ENCODE measurements at regions not wholly inside any gene's neighbourhood (a gene's known extent, or its start where the extent isn't known, plus 50 kb on each side); places are given as distances from the start of the nearest gene placed in this dataset.
"Not testable (repeated sequence)": the region's sequence is repeated elsewhere in the genome, so short reads cannot be mapped to it uniquely, and the experiment has no call there.

DNA sequence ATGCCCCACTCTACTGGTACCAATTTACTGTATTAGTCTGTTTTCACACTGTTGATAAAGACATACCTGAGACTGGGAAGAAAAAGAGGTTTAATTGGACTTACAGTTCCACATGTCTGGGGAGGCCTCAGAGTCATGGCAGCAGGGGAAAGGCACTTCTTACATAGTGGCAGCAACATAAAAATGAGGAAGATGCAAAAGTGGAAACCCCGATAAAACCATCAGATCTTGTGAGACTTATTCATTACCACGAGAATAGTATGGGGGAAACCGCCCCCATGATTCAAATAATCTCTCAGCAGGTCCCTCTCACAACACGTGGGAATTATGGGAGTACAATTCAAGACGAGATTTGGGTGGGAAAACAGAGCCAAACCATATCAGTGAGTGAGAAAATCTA, 251.2 kb downstream of the SATB1 start:
- ATAC-seq (replicated peaks in 1 of 4); H3K4me1 ChIP-seq (ENCODE audit: control insufficient read depth in 1 of 2, extremely low read depth in 1 of 2, insufficient read depth in 2 of 2, low read length in 2 of 2); H3K27me3 ChIP-seq (replicated peaks in 1 of 2; ENCODE audit: control insufficient read depth in 2 of 2, extremely low read depth in 1 of 2, insufficient read depth in 2 of 2, low read length in 1 of 2); DNase-seq; H3K36me3 Mint-ChIP-seq; H3K4me3 ChIP-seq (ENCODE audit: control insufficient read depth in 1 of 2, extremely low read depth in 1 of 2, low read length in 1 of 2); H3K9me3 Mint-ChIP-seq; H3K27ac Mint-ChIP-seq; H3K27ac ChIP-seq (ENCODE audit: low read length); POLR2A ChIA-PET; H3K4me1 Mint-ChIP-seq; H3K4me3 Mint-ChIP-seq; H3K27me3 Mint-ChIP-seq; H3K9me3 ChIP-seq; H3K36me3 ChIP-seq (ENCODE audit: control insufficient read depth in 2 of 2, extremely low read depth in 1 of 2, insufficient read depth in 1 of 2, low read length in 1 of 2): not testable (repeated sequence)
- no CpG with 5 or more reads among the region's 5 CpGs for WGBS (ENCODE audit: insufficient coverage)
- CTCF ChIA-PET, result interaction anchor here in 1 of 2 donors (0.6 kb wide), 1 partner anchor 154 kb away, joined by 3 read pairs; no protein-coding TSS in a partner anchor

DNA sequence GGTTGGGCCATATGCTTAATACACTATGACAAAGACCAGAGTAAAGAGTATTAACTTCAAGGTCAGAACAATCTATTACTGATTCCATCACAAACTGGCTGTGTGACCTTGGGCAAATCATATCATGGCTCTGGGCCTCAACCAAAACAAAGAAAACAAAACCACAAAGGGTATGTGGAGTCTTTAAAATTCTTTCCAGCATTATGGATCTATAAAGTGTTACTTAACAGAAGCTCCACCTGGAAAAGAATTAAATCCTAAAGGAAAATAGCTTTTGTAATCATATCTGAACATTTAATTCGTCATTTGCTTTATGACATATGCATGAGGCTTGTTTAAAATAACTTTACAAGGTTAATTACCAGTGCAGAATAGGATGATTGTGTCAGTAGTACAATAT, 265.5 kb downstream of the SATB1 start:
- Mint-ChIP-seq H3K4me3 (no peak overlapping the region), H3K36me3 (no peaks in the 10 kb centered on the region), H3K4me1 (no peaks in the 10 kb centered on the region), H3K9me3 (no peaks in the 10 kb centered on the region), H3K27me3 (peaks cover 10% of the 10 kb centered on the region in 2 donors), H3K27ac (no peak overlapping the region)
- Histone ChIP-seq H3K27me3 (replicated peaks in 1 of 2; ENCODE audit: control insufficient read depth in 2 of 2, extremely low read depth in 1 of 2, insufficient read depth in 2 of 2, low read length in 1 of 2) (no peaks in the 10 kb centered on the region), H3K4me3 (ENCODE audit: control insufficient read depth in 1 of 2, extremely low read depth in 1 of 2, low read length in 1 of 2) (no peak overlapping the region), H3K4me1 (ENCODE audit: control insufficient read depth in 1 of 2, extremely low read depth in 1 of 2, insufficient read depth in 2 of 2, low read length in 2 of 2) (no peaks in the 10 kb centered on the region), H3K9me3 (no peaks in the 10 kb centered on the region), H3K27ac (ENCODE audit: low read length) (no peak overlapping the region), H3K36me3 (ENCODE audit: control insufficient read depth in 2 of 2, extremely low read depth in 1 of 2, insufficient read depth in 1 of 2, low read length in 1 of 2) (no peaks in the 10 kb centered on the region)
- ATAC-seq (replicated peaks in 1 of 4) (no peak), DNase-seq (no peak)
- ChIA-PET POLR2A (no interaction called here), CTCF (no interaction called here)
- WGBS (ENCODE audit: insufficient coverage), result no CpG with 5 or more reads among the region's 1 CpG

GRCh38 chr3:18153571-18154173, 271.5 kb downstream of the SATB1 start:
- WGBS (ENCODE audit: insufficient coverage), result 67% methylated on average over 1 of the region's 3 CpGs
- Histone ChIP-seq H3K4me1 (ENCODE audit: control insufficient read depth in 1 of 2, extremely low read depth in 1 of 2, insufficient read depth in 2 of 2, low read length in 2 of 2) (no peaks in the 10 kb centered on the region), H3K27me3 (replicated peaks in 1 of 2; ENCODE audit: control insufficient read depth in 2 of 2, extremely low read depth in 1 of 2, insufficient read depth in 2 of 2, low read length in 1 of 2) (no peaks in the 10 kb centered on the region), H3K36me3 (ENCODE audit: control insufficient read depth in 2 of 2, extremely low read depth in 1 of 2, insufficient read depth in 1 of 2, low read length in 1 of 2) (no peaks in the 10 kb centered on the region), H3K9me3 (no peaks in the 10 kb centered on the region), H3K4me3 (ENCODE audit: control insufficient read depth in 1 of 2, extremely low read depth in 1 of 2, low read length in 1 of 2) (no peak overlapping the region), H3K27ac (ENCODE audit: low read length) (no peak overlapping the region)
- no peak for DNase-seq
- H3K27me3 Mint-ChIP-seq, result peaks cover 5% of the 10 kb centered on the region in 2 donors
- no peaks in the 10 kb centered on the region for H3K4me1 Mint-ChIP-seq
- ChIA-PET POLR2A (no interaction called here), CTCF (interaction anchor here in 1 of 2 donors (0.6 kb wide), 1 partner anchor 373 kb away, joined by 3 read pairs; no protein-coding TSS in a partner anchor)
- H3K27ac Mint-ChIP-seq, result no peak overlapping the region
- H3K4me3 Mint-ChIP-seq, result no peak overlapping the region
- no peaks in the 10 kb centered on the region for H3K36me3 Mint-ChIP-seq
- H3K9me3 Mint-ChIP-seq, result no peaks in the 10 kb centered on the region
- ATAC-seq (replicated peaks in 1 of 4), result no peak

GRCh38 chr3:18151199-18151598, 273.9 kb downstream of the SATB1 start:
- Mint-ChIP-seq H3K9me3 (no peaks in the 10 kb centered on the region), H3K4me1 (no peaks in the 10 kb centered on the region), H3K4me3 (no peak overlapping the region), H3K27ac (no peak overlapping the region), H3K36me3 (no peaks in the 10 kb centered on the region), H3K27me3 (peaks cover 0 to 6% of the 10 kb centered on the region in 2 donors)
- H3K9me3 ChIP-seq, result no peaks in the 10 kb centered on the region
- ChIA-PET POLR2A (no interaction called here), CTCF (no interaction called here)
- no peak for ATAC-seq (replicated peaks in 1 of 4)
- no peak overlapping the region for H3K4me3 ChIP-seq (ENCODE audit: control insufficient read depth in 1 of 2, extremely low read depth in 1 of 2, low read length in 1 of 2)
- no peak overlapping the region for H3K27ac ChIP-seq (ENCODE audit: low read length)
- no peaks in the 10 kb centered on the region for H3K4me1 ChIP-seq (ENCODE audit: control insufficient read depth in 1 of 2, extremely low read depth in 1 of 2, insufficient read depth in 2 of 2, low read length in 2 of 2)
- H3K27me3 ChIP-seq (replicated peaks in 1 of 2; ENCODE audit: control insufficient read depth in 2 of 2, extremely low read depth in 1 of 2, insufficient read depth in 2 of 2, low read length in 1 of 2), result no peaks in the 10 kb centered on the region
- no CpG with 5 or more reads among the region's 3 CpGs for WGBS (ENCODE audit: insufficient coverage)
- H3K36me3 ChIP-seq (ENCODE audit: control insufficient read depth in 2 of 2, extremely low read depth in 1 of 2, insufficient read depth in 1 of 2, low read length in 1 of 2), result no peaks in the 10 kb centered on the region
- DNase-seq, result no peak

DNA sequence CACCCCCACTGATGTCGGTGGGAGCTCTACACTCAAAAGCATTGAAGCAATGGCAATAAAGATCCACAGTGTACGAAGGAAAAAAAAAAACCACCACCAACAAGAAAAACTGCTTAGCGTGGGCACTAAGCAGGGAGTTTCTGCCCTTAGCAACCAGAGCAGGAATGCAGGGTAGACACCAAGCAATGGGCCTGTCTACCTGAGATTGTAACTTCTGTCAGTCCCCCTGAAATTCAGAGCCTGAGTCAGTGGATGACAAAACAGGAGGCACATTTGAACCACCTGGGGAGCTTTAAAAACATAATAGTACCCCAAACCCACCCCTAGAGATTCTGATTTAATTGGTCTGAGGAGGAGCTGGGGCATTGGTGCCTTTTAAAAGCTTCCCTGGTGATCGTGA, 275.2 kb downstream of the SATB1 start:
- H3K27me3 Mint-ChIP-seq, result peaks cover 0 to 6% of the 10 kb centered on the region in 2 donors
- no peak for ATAC-seq (replicated peaks in 1 of 4)
- Histone ChIP-seq H3K4me3 (ENCODE audit: control insufficient read depth in 1 of 2, extremely low read depth in 1 of 2, low read length in 1 of 2) (no peak overlapping the region), H3K27ac (ENCODE audit: low read length) (no peak overlapping the region), H3K9me3 (no peaks in the 10 kb centered on the region), H3K27me3 (replicated peaks in 1 of 2; ENCODE audit: control insufficient read depth in 2 of 2, extremely low read depth in 1 of 2, insufficient read depth in 2 of 2, low read length in 1 of 2) (no peaks in the 10 kb centered on the region), H3K36me3 (ENCODE audit: control insufficient read depth in 2 of 2, extremely low read depth in 1 of 2, insufficient read depth in 1 of 2, low read length in 1 of 2) (no peaks in the 10 kb centered on the region), H3K4me1 (ENCODE audit: control insufficient read depth in 1 of 2, extremely low read depth in 1 of 2, insufficient read depth in 2 of 2, low read length in 2 of 2) (no peaks in the 10 kb centered on the region)
- CTCF ChIA-PET, result no interaction called here
- no peaks in the 10 kb centered on the region for H3K4me1 Mint-ChIP-seq
- no peaks in the 10 kb centered on the region for H3K36me3 Mint-ChIP-seq
- H3K9me3 Mint-ChIP-seq, result no peaks in the 10 kb centered on the region
- WGBS (ENCODE audit: insufficient coverage), result 88% methylated on average over 2 of the region's 4 CpGs
- POLR2A ChIA-PET, result no interaction called here
- DNase-seq, result no peak
- no peak overlapping the region for H3K27ac Mint-ChIP-seq
- no peak overlapping the region for H3K4me3 Mint-ChIP-seq

GRCh38 chr3:18149386-18149785, 275.8 kb downstream of the SATB1 start:
- Histone ChIP-seq H3K4me3 (ENCODE audit: control insufficient read depth in 1 of 2, extremely low read depth in 1 of 2, low read length in 1 of 2) (no peak overlapping the region), H3K36me3 (ENCODE audit: control insufficient read depth in 2 of 2, extremely low read depth in 1 of 2, insufficient read depth in 1 of 2, low read length in 1 of 2) (no peaks in the 10 kb centered on the region), H3K4me1 (ENCODE audit: control insufficient read depth in 1 of 2, extremely low read depth in 1 of 2, insufficient read depth in 2 of 2, low read length in 2 of 2) (no peaks in the 10 kb centered on the region), H3K9me3 (no peaks in the 10 kb centered on the region), H3K27ac (ENCODE audit: low read length) (no peak overlapping the region), H3K27me3 (replicated peaks in 1 of 2; ENCODE audit: control insufficient read depth in 2 of 2, extremely low read depth in 1 of 2, insufficient read depth in 2 of 2, low read length in 1 of 2) (no peaks in the 10 kb centered on the region)
- Mint-ChIP-seq H3K4me3 (no peak overlapping the region), H3K27me3 (peaks cover 0 to 6% of the 10 kb centered on the region in 2 donors), H3K9me3 (no peaks in the 10 kb centered on the region), H3K36me3 (no peaks in the 10 kb centered on the region), H3K27ac (no peak overlapping the region), H3K4me1 (no peaks in the 10 kb centered on the region)
- POLR2A ChIA-PET, result no interaction called here
- WGBS (ENCODE audit: insufficient coverage), result no CpG with 5 or more reads among the region's 2 CpGs
- ATAC-seq (replicated peaks in 1 of 4), result no peak
- DNase-seq, result no peak
- CTCF ChIA-PET, result no interaction called here

DNA sequence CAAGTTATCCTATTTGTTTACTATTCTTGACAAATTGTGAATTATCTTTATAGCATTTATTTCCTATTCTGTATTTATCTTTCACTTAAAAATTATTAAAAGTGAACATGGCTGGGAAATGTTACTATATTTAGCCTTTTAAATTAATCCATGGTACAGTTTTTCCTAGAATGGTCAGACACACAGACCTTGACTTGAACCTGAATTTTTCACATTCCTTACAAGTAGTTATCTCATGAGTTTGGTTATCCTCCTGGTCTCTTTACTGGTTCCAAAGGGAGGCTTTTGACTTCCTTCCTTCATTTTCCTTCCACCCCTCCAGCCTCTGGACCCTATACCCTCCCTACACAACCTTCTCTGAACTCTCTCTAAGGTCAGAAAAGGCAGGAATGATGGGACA, 280.6 kb downstream of the SATB1 start:
- Histone ChIP-seq H3K36me3 (ENCODE audit: control insufficient read depth in 2 of 2, extremely low read depth in 1 of 2, insufficient read depth in 1 of 2, low read length in 1 of 2) (no peaks in the 10 kb centered on the region), H3K27me3 (replicated peaks in 1 of 2; ENCODE audit: control insufficient read depth in 2 of 2, extremely low read depth in 1 of 2, insufficient read depth in 2 of 2, low read length in 1 of 2) (no peaks in the 10 kb centered on the region), H3K9me3 (no peaks in the 10 kb centered on the region), H3K4me1 (ENCODE audit: control insufficient read depth in 1 of 2, extremely low read depth in 1 of 2, insufficient read depth in 2 of 2, low read length in 2 of 2) (no peaks in the 10 kb centered on the region), H3K4me3 (ENCODE audit: control insufficient read depth in 1 of 2, extremely low read depth in 1 of 2, low read length in 1 of 2) (no peak overlapping the region), H3K27ac (ENCODE audit: low read length) (no peak overlapping the region)
- ChIA-PET CTCF (no interaction called here), POLR2A (no interaction called here)
- Mint-ChIP-seq H3K36me3 (no peaks in the 10 kb centered on the region), H3K27me3 (peaks cover 0 to 7% of the 10 kb centered on the region in 2 donors), H3K4me1 (no peaks in the 10 kb centered on the region), H3K9me3 (no peaks in the 10 kb centered on the region), H3K4me3 (no peak overlapping the region), H3K27ac (no peak overlapping the region)
- DNase-seq (no peak), ATAC-seq (replicated peaks in 1 of 4) (no peak)
